Activated naive CD4-positive, alpha-beta T cell treated with anti-CD3 and anti-CD28 coated beads, Interleukin-2, amount 50 U/mL, for 72 hours (primary cell): ENCODE measurements at regions not wholly inside any gene's neighbourhood (a gene's known extent, or its start where the extent isn't known, plus 50 kb on each side); places are given as distances from the start of the nearest gene placed in this dataset.

ENCODE experiments used
- ATAC-seq, 2 donors: fragments of 150-1000 bp; cut with Tn5 transposase; 2 replicates each; pipeline ENCODE4 v1.10.0; 2021; ENCODE audit warnings: mild to moderate bottlenecking in 2 of 2, moderate library complexity in 2 of 2
- DNase-seq, 2 donors: peaks; one replicate each; pipeline ENCODE4 v3.0.0; 2021 to 2022; ENCODE audit warnings: low spot score in 2 of 2
- H3K27ac Mint-ChIP-seq, 2 donors: one replicate each; pipeline ENCODE4 v1.8.0; 2022; ENCODE audit warnings: mild to moderate bottlenecking in 2 of 2, mixed read lengths in 2 of 2
- H3K36me3 Mint-ChIP-seq, 2 donors: one replicate each; pipeline ENCODE4 v1.8.0; 2022; ENCODE audit warnings: mixed read lengths in 2 of 2
- H3K9me3 Mint-ChIP-seq, 2 donors: one replicate each; pipeline ENCODE4 v1.8.0; 2022; ENCODE audit warnings: mixed read lengths in 2 of 2

- ATAC-seq (no peak), DNase-seq (no peak)
- peak overlapping the region in 1 of 2 donors; percentile 41 for H3K27ac Mint-ChIP-seq
- peaks cover 5 to 11% of the 10 kb centered on the region in 2 donors for H3K9me3 Mint-ChIP-seq
- H3K36me3 Mint-ChIP-seq, result peaks cover 0 to 36% of the 10 kb centered on the region in 2 donors
Observed at GRCh38 chr3:187924651-187925050, 179.4 kb upstream of the BCL6 start.

- ATAC-seq (no peak), DNase-seq (no peak)
- peaks cover 0 to 36% of the 10 kb centered on the region in 2 donors for H3K36me3 Mint-ChIP-seq
- no peak overlapping the region for H3K27ac Mint-ChIP-seq
- peaks cover 5 to 11% of the 10 kb centered on the region in 2 donors for H3K9me3 Mint-ChIP-seq
Observed at GRCh38 chr3:187925326-187925725, 180.1 kb upstream of the BCL6 start.

- no peak for ATAC-seq
- Mint-ChIP-seq H3K27ac (peak overlapping the region in 1 of 2 donors; percentile 32), H3K36me3 (peaks cover 0 to 30% of the 10 kb centered on the region in 2 donors), H3K9me3 (peaks cover 5 to 14% of the 10 kb centered on the region in 2 donors)
- DNase-seq, result no peak
Observed at GRCh38 chr3:187926620-187927019, 181.4 kb upstream of the BCL6 start.

- no peak for DNase-seq
- Mint-ChIP-seq H3K9me3 (peaks cover 5 to 16% of the 10 kb centered on the region in 2 donors), H3K36me3 (peaks cover 0 to 32% of the 10 kb centered on the region in 2 donors), H3K27ac (no peak overlapping the region)
- no peak for ATAC-seq
Observed at GRCh38 chr3:187927565-187927964, 182.3 kb upstream of the BCL6 start.

- peaks cover 0 to 22% of the 10 kb centered on the region in 2 donors for H3K36me3 Mint-ChIP-seq
- H3K27ac Mint-ChIP-seq, result peak overlapping the region in 1 of 2 donors; percentile 22
- DNase-seq, result no peak
- peak; percentile 70 to 72 for ATAC-seq
- peaks cover 5 to 9% of the 10 kb centered on the region in 2 donors for H3K9me3 Mint-ChIP-seq
Observed at GRCh38 chr3:187929112-187929816, 184.0 kb upstream of the BCL6 start.

GRCh38 chr3:187930021-187930420 lies 184.8 kb upstream of the BCL6 start:
- no peak for ATAC-seq
- peaks cover 0 to 15% of the 10 kb centered on the region in 2 donors for H3K36me3 Mint-ChIP-seq
- no peak for DNase-seq
- H3K9me3 Mint-ChIP-seq, result peaks cover 0 to 5% of the 10 kb centered on the region in 2 donors
- H3K27ac Mint-ChIP-seq, result no peak overlapping the region

GRCh38 chr3:187931101-187931500 lies 185.8 kb upstream of the BCL6 start:
- ATAC-seq, result no peak
- no peak for DNase-seq
- peaks cover 0 to 6% of the 10 kb centered on the region in 2 donors for H3K36me3 Mint-ChIP-seq
- H3K9me3 Mint-ChIP-seq, result peaks cover 0 to 5% of the 10 kb centered on the region in 2 donors
- no peak overlapping the region for H3K27ac Mint-ChIP-seq

- ATAC-seq, result no peak
- H3K27ac Mint-ChIP-seq, result no peak overlapping the region
- DNase-seq, result no peak
- peaks cover 0 to 6% of the 10 kb centered on the region in 2 donors for H3K36me3 Mint-ChIP-seq
- peaks cover 0 to 5% of the 10 kb centered on the region in 2 donors for H3K9me3 Mint-ChIP-seq
Observed at GRCh38 chr3:187931770-187932278, 186.6 kb upstream of the BCL6 start.

- peaks cover 0 to 6% of the 10 kb centered on the region in 2 donors for H3K36me3 Mint-ChIP-seq
- no peak overlapping the region for H3K27ac Mint-ChIP-seq
- ATAC-seq, result no peak
- no peak for DNase-seq
- H3K9me3 Mint-ChIP-seq, result peaks cover 0 to 5% of the 10 kb centered on the region in 2 donors
Observed at GRCh38 chr3:187932530-187932929, 187.3 kb upstream of the BCL6 start.

GRCh38 chr3:187935623-187936156 lies 190.4 kb upstream of the BCL6 start:
- ATAC-seq, result peak; percentile 86 to 93
- Mint-ChIP-seq H3K27ac (no peak overlapping the region), H3K9me3 (peaks cover 0 to 5% of the 10 kb centered on the region in 2 donors)

GRCh38 chr3:187936676-187937075 lies 191.4 kb upstream of the BCL6 start:
- ATAC-seq, result no peak
- Mint-ChIP-seq H3K36me3 (peaks cover 0 to 10% of the 10 kb centered on the region in 2 donors), H3K27ac (no peak overlapping the region), H3K9me3 (peaks cover 0 to 2% of the 10 kb centered on the region in 2 donors)
- DNase-seq, result no peak

More at GRCh38 chr3:187935623-187936156, 190.4 kb upstream of the BCL6 start:
- H3K36me3 Mint-ChIP-seq, result peaks cover 0 to 13% of the 10 kb centered on the region in 2 donors
- peak in 1 of 2 donors; percentile 40 for DNase-seq

GRCh38 chr3:187939891-187940290 lies 194.6 kb upstream of the BCL6 start:
- no peaks in the 10 kb centered on the region for H3K9me3 Mint-ChIP-seq
- peaks cover 0 to 8% of the 10 kb centered on the region in 2 donors for H3K36me3 Mint-ChIP-seq
- no peak for ATAC-seq
- DNase-seq, result no peak
- no peak overlapping the region for H3K27ac Mint-ChIP-seq

GRCh38 chr3:187941135-187941847 lies 196.0 kb upstream of the BCL6 start:
- Mint-ChIP-seq H3K9me3 (no peaks in the 10 kb centered on the region), H3K27ac (no peak overlapping the region), H3K36me3 (peaks cover 0 to 8% of the 10 kb centered on the region in 2 donors)
- ATAC-seq (no peak), DNase-seq (no peak)

GRCh38 chr3:187941848-187942194 lies 196.6 kb upstream of the BCL6 start:
- Mint-ChIP-seq H3K9me3 (no peaks in the 10 kb centered on the region), H3K36me3 (peaks cover 0 to 8% of the 10 kb centered on the region in 2 donors), H3K27ac (no peak overlapping the region)
- DNase-seq (no peak), ATAC-seq (no peak)

- no peaks in the 10 kb centered on the region for H3K9me3 Mint-ChIP-seq
- ATAC-seq (no peak), DNase-seq (no peak)
- peaks cover 0 to 5% of the 10 kb centered on the region in 2 donors for H3K36me3 Mint-ChIP-seq
- no peak overlapping the region for H3K27ac Mint-ChIP-seq
Observed at GRCh38 chr3:187942658-187943241, 197.5 kb upstream of the BCL6 start.

GRCh38 chr3:187943677-187944389 lies 198.6 kb upstream of the BCL6 start:
- Mint-ChIP-seq H3K9me3 (no peaks in the 10 kb centered on the region), H3K27ac (no peak overlapping the region), H3K36me3 (no peaks in the 10 kb centered on the region)
- ATAC-seq (no peak), DNase-seq (no peak)
